ENCODE measurements at regions not wholly inside any gene's neighbourhood (a gene's known extent, or its start where the extent isn't known, plus 50 kb on each side); places are given as distances from the start of the nearest gene placed in this dataset.

DNA sequence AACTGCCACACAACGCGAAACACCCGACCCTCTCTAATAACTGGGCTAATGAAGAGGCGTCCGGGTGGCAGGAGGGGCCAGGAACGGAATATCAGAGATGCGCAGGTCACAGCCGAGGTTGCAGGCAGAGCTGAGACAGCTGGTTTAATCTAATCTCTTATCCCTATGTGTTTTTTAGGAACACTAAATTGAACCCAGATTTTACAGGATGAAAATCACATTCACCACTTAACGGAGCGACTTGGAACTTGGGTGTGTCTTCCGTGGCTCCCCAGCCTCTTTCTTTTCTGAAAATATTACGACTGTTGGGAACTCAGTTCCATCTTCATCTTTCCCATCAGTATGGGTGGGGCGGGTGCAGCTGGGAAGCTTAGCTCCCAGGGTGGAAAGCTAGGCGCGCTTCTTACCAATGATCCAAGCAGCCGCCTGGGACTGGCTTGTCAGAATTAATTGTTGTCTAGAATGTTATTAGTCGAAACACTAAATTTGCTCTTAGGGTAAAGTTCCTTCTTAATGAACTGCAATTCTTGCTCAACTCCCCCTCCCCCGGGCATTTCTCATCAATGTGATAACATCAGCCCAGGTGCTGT is 92.5 kb downstream of the IRX2 start:
- TF ChIP-seq POLR2A (IDR thresholded peaks at IDR 0.05; ENCODE audit: low read length) = no peak
- TF ChIP-seq GATA1 (IDR thresholded peaks at IDR 0.05; ENCODE audit: low read depth, low read length) = no peak
